CD4-positive, alpha-beta T cell (primary cell): ENCODE measurements at regions not wholly inside any gene's neighbourhood (a gene's known extent, or its start where the extent isn't known, plus 50 kb on each side); places are given as distances from the start of the nearest gene placed in this dataset.

ENCODE experiments used
- ATAC-seq: fragments of 200-7000 bp; cut with Tn5 transposase; one replicate; pipeline ENCODE4 v1.10.0; 2022; ENCODE audit warnings: mild to moderate bottlenecking; ENCODE audit not compliant: poor library complexity
- CTCF ChIA-PET: fragments of 350-600 bp; sonication (Branson Sonifier 250); formaldehyde crosslinking; loops from one replicate; lab custom pipeline; 2021; ENCODE audit warnings: antibody characterized with exemption, inconsistent platforms; lab: Charles Lee
- POLR2A ChIA-PET: fragments of 350-600 bp; sonication (Branson Sonifier 250); formaldehyde crosslinking; loops from one replicate; lab custom pipeline; 2021; ENCODE audit warnings: antibody characterized with exemption, inconsistent platforms; lab: Charles Lee
- DNase-seq, 14 experiments: peaks; one replicate each; pipeline ENCODE4 v3.0.0-alpha.2; 2013 to 2020; ENCODE audit warnings: mixed read lengths in 2 of 14
- H3K27ac ChIP-seq, 2 donors: one replicate each; pipeline versions ENCODE4 v1.5.1 to v1.7.0; 2013; ENCODE audit warnings: low read length in 2 of 2, low read depth in 1 of 2, mild to moderate bottlenecking in 1 of 2
- H3K27me3 ChIP-seq, 2 experiments: 1 replicate in 1 of 2; 2 replicates in 1 of 2; pipeline versions ENCODE4 v1.6.1 to v1.7.0; 2013; ENCODE audit warnings: low read length in 2 of 2, control low read depth in 1 of 2, mild to moderate bottlenecking in 1 of 2, moderate library complexity in 1 of 2; ENCODE audit not compliant: insufficient read depth in 2 of 2, control insufficient read depth in 1 of 2
- H3K36me3 ChIP-seq: one replicate; pipeline ENCODE4 v1.6.1; 2013; ENCODE audit warnings: low read length, control low read depth; ENCODE audit not compliant: insufficient read depth
- H3K4me1 ChIP-seq: one replicate; pipeline ENCODE4 v1.6.1; 2013; ENCODE audit warnings: low read length, control low read depth; ENCODE audit not compliant: insufficient read depth
- H3K4me3 ChIP-seq: one replicate; pipeline ENCODE4 v1.5.1; 2013; ENCODE audit warnings: mild to moderate bottlenecking, low read length, moderate library complexity
- H3K9me3 ChIP-seq, 2 experiments: 1 replicate in 1 of 2; 2 replicates in 1 of 2; pipeline versions ENCODE4 v1.6.1 to v1.7.0; 2013; ENCODE audit warnings: low read length in 2 of 2, mild to moderate bottlenecking in 2 of 2, control low read depth in 1 of 2, moderate library complexity in 1 of 2; ENCODE audit not compliant: control insufficient read depth in 1 of 2, insufficient read depth in 1 of 2
- H3K27ac Mint-ChIP-seq: one replicate; pipeline ENCODE4 v1.8.0; 2020; ENCODE audit warnings: mixed read lengths
- H3K27me3 Mint-ChIP-seq: one replicate; pipeline ENCODE4 v1.8.0; 2021; ENCODE audit warnings: mixed read lengths
- H3K36me3 Mint-ChIP-seq: one replicate; pipeline ENCODE4 v1.8.0; 2021; ENCODE audit warnings: low read depth, mixed read lengths
- H3K4me1 Mint-ChIP-seq: one replicate; pipeline ENCODE4 v1.8.0; 2021; ENCODE audit warnings: low read depth, mixed read lengths
- H3K4me3 Mint-ChIP-seq: one replicate; pipeline ENCODE4 v1.8.0; 2020; ENCODE audit warnings: mild to moderate bottlenecking, mixed read lengths
- H3K9me3 Mint-ChIP-seq: one replicate; pipeline ENCODE4 v1.8.0; 2020; ENCODE audit warnings: mixed read lengths
- intact Hi-C, 2 experiments: fragments of 100-400 bp; cut with DNase I in 1 of 2; cut with micrococcal nuclease in 1 of 2; formaldehyde crosslinking; loops; one replicate each; pipeline versions ENCODE4 v1.15.1 to v1.9.0; 2023 to 2025; cut with DNase I, micrococcal nuclease
- TF ChIP-seq, protein P1 (sequence below): fragments of 200-600 bp; IDR thresholded peaks from one replicate; pipeline ENCODE4 v1.8.0; 2022; ENCODE audit warnings: antibody characterized with exemption, mild to moderate bottlenecking

DNA sequence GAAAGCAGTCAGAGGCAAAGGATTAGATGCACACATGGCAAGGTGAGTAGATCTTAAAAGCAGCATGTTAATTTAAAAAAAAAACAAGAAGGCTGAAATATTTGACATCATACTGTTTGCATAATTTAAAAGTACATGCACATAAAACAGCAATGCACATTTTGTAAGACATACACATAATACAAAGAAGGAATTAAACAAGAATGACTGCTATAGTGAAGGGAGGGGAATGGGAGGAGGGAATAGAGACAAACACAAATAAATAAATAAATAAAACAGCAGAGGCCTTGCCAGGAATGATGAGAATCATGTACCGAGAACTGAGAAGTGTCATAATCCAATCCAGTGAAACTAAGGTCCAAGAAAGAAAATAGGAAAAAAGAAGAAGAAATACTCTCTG lies 486.2 kb upstream of the API5 start:
- no peak for ATAC-seq
- H3K27me3 ChIP-seq, result no peaks in the 10 kb centered on the region
- POLR2A ChIA-PET, result no interaction called here

DNA sequence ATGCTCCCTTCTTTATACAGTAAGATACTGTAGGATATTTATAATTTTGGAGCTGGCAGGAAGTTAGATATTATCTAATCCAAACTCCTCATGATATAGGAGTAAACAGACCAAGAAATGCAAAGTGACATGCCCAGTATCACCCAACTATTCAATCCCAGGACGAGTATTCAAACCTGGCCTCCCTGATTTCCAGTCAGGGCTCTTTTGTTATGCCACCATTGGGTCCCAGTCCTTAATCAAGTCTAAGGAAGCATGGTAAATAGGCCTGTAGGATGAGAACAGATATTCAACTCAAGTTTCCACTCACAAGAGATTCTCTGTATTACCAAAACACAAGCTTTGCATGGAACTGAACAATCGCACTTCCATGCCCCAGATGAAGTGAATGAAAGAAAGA lies 484.0 kb upstream of the API5 start:
- no peaks in the 10 kb centered on the region for H3K36me3 Mint-ChIP-seq
- DNase-seq (no peak), ATAC-seq (no peak)
- Histone ChIP-seq H3K27ac (no peak overlapping the region), H3K4me1 (no peaks in the 10 kb centered on the region), H3K9me3 (no peaks in the 10 kb centered on the region), H3K36me3 (no peaks in the 10 kb centered on the region), H3K4me3 (no peak overlapping the region), H3K27me3 (no peaks in the 10 kb centered on the region)
- ChIA-PET POLR2A (no interaction called here), CTCF (no interaction called here)
- TF ChIP-seq, protein P1, sequence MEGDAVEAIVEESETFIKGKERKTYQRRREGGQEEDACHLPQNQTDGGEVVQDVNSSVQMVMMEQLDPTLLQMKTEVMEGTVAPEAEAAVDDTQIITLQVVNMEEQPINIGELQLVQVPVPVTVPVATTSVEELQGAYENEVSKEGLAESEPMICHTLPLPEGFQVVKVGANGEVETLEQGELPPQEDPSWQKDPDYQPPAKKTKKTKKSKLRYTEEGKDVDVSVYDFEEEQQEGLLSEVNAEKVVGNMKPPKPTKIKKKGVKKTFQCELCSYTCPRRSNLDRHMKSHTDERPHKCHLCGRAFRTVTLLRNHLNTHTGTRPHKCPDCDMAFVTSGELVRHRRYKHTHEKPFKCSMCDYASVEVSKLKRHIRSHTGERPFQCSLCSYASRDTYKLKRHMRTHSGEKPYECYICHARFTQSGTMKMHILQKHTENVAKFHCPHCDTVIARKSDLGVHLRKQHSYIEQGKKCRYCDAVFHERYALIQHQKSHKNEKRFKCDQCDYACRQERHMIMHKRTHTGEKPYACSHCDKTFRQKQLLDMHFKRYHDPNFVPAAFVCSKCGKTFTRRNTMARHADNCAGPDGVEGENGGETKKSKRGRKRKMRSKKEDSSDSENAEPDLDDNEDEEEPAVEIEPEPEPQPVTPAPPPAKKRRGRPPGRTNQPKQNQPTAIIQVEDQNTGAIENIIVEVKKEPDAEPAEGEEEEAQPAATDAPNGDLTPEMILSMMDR, result no peak
- no peaks in the 10 kb centered on the region for H3K4me1 Mint-ChIP-seq
- H3K27me3 Mint-ChIP-seq, result no peaks in the 10 kb centered on the region
- intact Hi-C loops, result no loop called here
- H3K4me3 Mint-ChIP-seq, result no peak overlapping the region
- no peak overlapping the region for H3K27ac Mint-ChIP-seq
- peaks cover 5% of the 10 kb centered on the region for H3K9me3 Mint-ChIP-seq

More for the DNA sequence above, 486.2 kb upstream of the API5 start:
- intact Hi-C loops, result no loop called here
- H3K27me3 Mint-ChIP-seq, result no peaks in the 10 kb centered on the region
- H3K9me3 Mint-ChIP-seq, result peaks cover 5% of the 10 kb centered on the region
- Histone ChIP-seq H3K36me3 (no peaks in the 10 kb centered on the region), H3K27ac (no peak overlapping the region), H3K4me3 (no peak overlapping the region), H3K4me1 (no peaks in the 10 kb centered on the region), H3K9me3 (peaks cover 0 to 7% of the 10 kb centered on the region in 2 experiments)
- H3K27ac Mint-ChIP-seq, result no peak overlapping the region
- CTCF ChIA-PET, result no interaction called here
- no peaks in the 10 kb centered on the region for H3K36me3 Mint-ChIP-seq
- H3K4me1 Mint-ChIP-seq, result no peaks in the 10 kb centered on the region
- no peak for DNase-seq
- TF ChIP-seq, protein P1, result no peak
- H3K4me3 Mint-ChIP-seq, result no peak overlapping the region

DNA sequence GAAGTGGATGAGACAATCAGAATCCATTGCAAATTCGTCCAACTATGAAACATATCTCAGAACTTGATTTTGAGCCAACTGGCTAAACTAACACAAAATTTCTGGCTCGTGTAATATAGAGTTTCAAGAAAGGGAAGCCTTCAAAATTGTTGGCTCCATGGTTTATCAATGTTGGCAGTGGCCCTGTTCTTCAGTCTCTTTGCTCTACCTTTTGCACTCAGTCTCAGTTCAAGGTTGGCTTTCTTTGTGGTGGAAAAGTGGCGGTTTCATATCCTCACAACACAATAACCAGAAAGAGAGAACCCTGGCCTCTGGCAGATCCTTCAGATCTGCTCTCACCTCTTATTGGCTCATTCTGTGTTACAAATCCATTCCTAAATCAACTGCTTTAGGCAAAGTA lies 473.8 kb upstream of the API5 start:
- Mint-ChIP-seq H3K36me3 (no peaks in the 10 kb centered on the region), H3K27me3 (no peaks in the 10 kb centered on the region), H3K4me1 (no peaks in the 10 kb centered on the region), H3K27ac (no peak overlapping the region), H3K4me3 (no peak overlapping the region), H3K9me3 (peaks cover 10% of the 10 kb centered on the region)
- H3K27me3 ChIP-seq, result no peaks in the 10 kb centered on the region
- DNase-seq (no peak), ATAC-seq (no peak)
- ChIA-PET CTCF (no interaction called here), POLR2A (no interaction called here)
- TF ChIP-seq, protein P1, result no peak
- no peaks in the 10 kb centered on the region for H3K36me3 ChIP-seq
- no peaks in the 10 kb centered on the region for H3K4me1 ChIP-seq
- peaks cover 0 to 4% of the 10 kb centered on the region in 2 experiments for H3K9me3 ChIP-seq
- intact Hi-C loops, result no loop called here
- H3K4me3 ChIP-seq, result no peak overlapping the region
- H3K27ac ChIP-seq, result no peak overlapping the region
